ENCODE measurements at regions not wholly inside any gene's neighbourhood (a gene's known extent, or its start where the extent isn't known, plus 50 kb on each side); places are given as distances from the start of the nearest gene placed in this dataset.

GRCh38 chr11:26017903-26018302, 314.0 kb upstream of the ANO3 start:
- no peak overlapping the region for H3K27ac Mint-ChIP-seq
- H3K4me1 Mint-ChIP-seq (ENCODE audit: low read depth) = no peaks in the 10 kb centered on the region
- no peaks in the 10 kb centered on the region for H3K27me3 Mint-ChIP-seq (ENCODE audit: low read depth)
- no peak overlapping the region for H3K4me3 Mint-ChIP-seq
- H3K9me3 Mint-ChIP-seq = peaks cover 3% of the 10 kb centered on the region
- H3K36me3 Mint-ChIP-seq (ENCODE audit: low read depth) = no peaks in the 10 kb centered on the region

- no peaks in the 10 kb centered on the region for H3K27me3 Mint-ChIP-seq (ENCODE audit: low read depth)
- H3K4me1 Mint-ChIP-seq (ENCODE audit: low read depth) = no peaks in the 10 kb centered on the region
- H3K4me3 Mint-ChIP-seq = no peak overlapping the region
- no peaks in the 10 kb centered on the region for H3K36me3 Mint-ChIP-seq (ENCODE audit: low read depth)
- no peak overlapping the region for H3K27ac Mint-ChIP-seq
- peaks cover 3% of the 10 kb centered on the region for H3K9me3 Mint-ChIP-seq
Measured at GRCh38 chr11:26018336-26018735, 313.6 kb upstream of the ANO3 start.

- Mint-ChIP-seq H3K4me3 (no peak overlapping the region), H3K9me3 (peaks cover 3% of the 10 kb centered on the region), H3K36me3 (ENCODE audit: low read depth) (no peaks in the 10 kb centered on the region), H3K4me1 (ENCODE audit: low read depth) (no peaks in the 10 kb centered on the region), H3K27me3 (ENCODE audit: low read depth) (no peaks in the 10 kb centered on the region), H3K27ac (no peak overlapping the region)
Measured at GRCh38 chr11:26019386-26019785, 312.5 kb upstream of the ANO3 start.

GRCh38 chr11:26021017-26021416, 310.9 kb upstream of the ANO3 start:
- Mint-ChIP-seq H3K4me1 (ENCODE audit: low read depth) (no peaks in the 10 kb centered on the region), H3K27me3 (ENCODE audit: low read depth) (no peaks in the 10 kb centered on the region), H3K9me3 (peaks cover 3% of the 10 kb centered on the region), H3K4me3 (no peak overlapping the region), H3K27ac (no peak overlapping the region), H3K36me3 (ENCODE audit: low read depth) (no peaks in the 10 kb centered on the region)

GRCh38 chr11:26023057-26023456, 308.9 kb upstream of the ANO3 start:
- peaks cover 3% of the 10 kb centered on the region for H3K9me3 Mint-ChIP-seq
- H3K36me3 Mint-ChIP-seq (ENCODE audit: low read depth) = no peaks in the 10 kb centered on the region
- no peak overlapping the region for H3K4me3 Mint-ChIP-seq
- H3K27ac Mint-ChIP-seq = no peak overlapping the region
- H3K4me1 Mint-ChIP-seq (ENCODE audit: low read depth) = no peaks in the 10 kb centered on the region
- H3K27me3 Mint-ChIP-seq (ENCODE audit: low read depth) = no peaks in the 10 kb centered on the region

GRCh38 chr11:26025676-26026075, 306.3 kb upstream of the ANO3 start:
- Mint-ChIP-seq H3K27me3 (ENCODE audit: low read depth) (no peaks in the 10 kb centered on the region), H3K36me3 (ENCODE audit: low read depth) (no peaks in the 10 kb centered on the region), H3K4me3 (no peak overlapping the region), H3K9me3 (no peaks in the 10 kb centered on the region), H3K27ac (no peak overlapping the region), H3K4me1 (ENCODE audit: low read depth) (no peaks in the 10 kb centered on the region)

- Mint-ChIP-seq H3K4me3 (no peak overlapping the region), H3K27me3 (ENCODE audit: low read depth) (no peaks in the 10 kb centered on the region), H3K4me1 (ENCODE audit: low read depth) (no peaks in the 10 kb centered on the region), H3K36me3 (ENCODE audit: low read depth) (no peaks in the 10 kb centered on the region), H3K9me3 (no peaks in the 10 kb centered on the region), H3K27ac (no peak overlapping the region)
Measured at GRCh38 chr11:26026078-26026477, 305.9 kb upstream of the ANO3 start.

- Mint-ChIP-seq H3K9me3 (no peaks in the 10 kb centered on the region), H3K27ac (no peak overlapping the region), H3K36me3 (ENCODE audit: low read depth) (no peaks in the 10 kb centered on the region), H3K4me1 (ENCODE audit: low read depth) (no peaks in the 10 kb centered on the region), H3K4me3 (no peak overlapping the region), H3K27me3 (ENCODE audit: low read depth) (no peaks in the 10 kb centered on the region)
Measured at GRCh38 chr11:26027887-26028286, 304.0 kb upstream of the ANO3 start.

GRCh38 chr11:26028393-26028911, 303.5 kb upstream of the ANO3 start:
- Mint-ChIP-seq H3K4me1 (ENCODE audit: low read depth) (no peaks in the 10 kb centered on the region), H3K36me3 (ENCODE audit: low read depth) (no peaks in the 10 kb centered on the region)

GRCh38 chr11:26030399-26030798, 301.5 kb upstream of the ANO3 start:
- H3K4me1 Mint-ChIP-seq (ENCODE audit: low read depth) = no peaks in the 10 kb centered on the region
- H3K9me3 Mint-ChIP-seq = peaks cover 5% of the 10 kb centered on the region
- H3K27me3 Mint-ChIP-seq (ENCODE audit: low read depth) = no peaks in the 10 kb centered on the region
- no peak overlapping the region for H3K27ac Mint-ChIP-seq
- H3K36me3 Mint-ChIP-seq (ENCODE audit: low read depth) = no peaks in the 10 kb centered on the region
- no peak overlapping the region for H3K4me3 Mint-ChIP-seq

More at GRCh38 chr11:26028393-26028911, 303.5 kb upstream of the ANO3 start:
- H3K9me3 Mint-ChIP-seq = no peaks in the 10 kb centered on the region
- no peaks in the 10 kb centered on the region for H3K27me3 Mint-ChIP-seq (ENCODE audit: low read depth)
- no peak overlapping the region for H3K4me3 Mint-ChIP-seq
- H3K27ac Mint-ChIP-seq = no peak overlapping the region

GRCh38 chr11:26032241-26032640, 299.7 kb upstream of the ANO3 start:
- H3K9me3 Mint-ChIP-seq = peaks cover 5% of the 10 kb centered on the region
- H3K4me3 Mint-ChIP-seq = no peak overlapping the region
- H3K27ac Mint-ChIP-seq = no peak overlapping the region
- H3K27me3 Mint-ChIP-seq (ENCODE audit: low read depth) = no peaks in the 10 kb centered on the region
- no peaks in the 10 kb centered on the region for H3K4me1 Mint-ChIP-seq (ENCODE audit: low read depth)
- H3K36me3 Mint-ChIP-seq (ENCODE audit: low read depth) = no peaks in the 10 kb centered on the region

GRCh38 chr11:26035696-26036095, 296.2 kb upstream of the ANO3 start:
- Mint-ChIP-seq H3K36me3 (ENCODE audit: low read depth) (no peaks in the 10 kb centered on the region), H3K9me3 (peaks cover 5% of the 10 kb centered on the region), H3K27ac (no peak overlapping the region), H3K27me3 (ENCODE audit: low read depth) (no peaks in the 10 kb centered on the region), H3K4me1 (ENCODE audit: low read depth) (no peaks in the 10 kb centered on the region), H3K4me3 (no peak overlapping the region)

- no peaks in the 10 kb centered on the region for H3K4me1 Mint-ChIP-seq (ENCODE audit: low read depth)
- no peak overlapping the region for H3K27ac Mint-ChIP-seq
- no peaks in the 10 kb centered on the region for H3K36me3 Mint-ChIP-seq (ENCODE audit: low read depth)
- peaks cover 5% of the 10 kb centered on the region for H3K9me3 Mint-ChIP-seq
- H3K4me3 Mint-ChIP-seq = no peak overlapping the region
- no peaks in the 10 kb centered on the region for H3K27me3 Mint-ChIP-seq (ENCODE audit: low read depth)
Measured at GRCh38 chr11:26037716-26038115, 294.2 kb upstream of the ANO3 start.

- H3K36me3 Mint-ChIP-seq (ENCODE audit: low read depth) = no peaks in the 10 kb centered on the region
- no peak overlapping the region for H3K27ac Mint-ChIP-seq
- H3K4me1 Mint-ChIP-seq (ENCODE audit: low read depth) = no peaks in the 10 kb centered on the region
- H3K4me3 Mint-ChIP-seq = no peak overlapping the region
- H3K27me3 Mint-ChIP-seq (ENCODE audit: low read depth) = no peaks in the 10 kb centered on the region
- H3K9me3 Mint-ChIP-seq = no peaks in the 10 kb centered on the region
Measured at GRCh38 chr11:26040339-26040738, 291.6 kb upstream of the ANO3 start.

GRCh38 chr11:26042113-26042512, 289.8 kb upstream of the ANO3 start:
- H3K27ac Mint-ChIP-seq = no peak overlapping the region
- no peaks in the 10 kb centered on the region for H3K36me3 Mint-ChIP-seq (ENCODE audit: low read depth)
- no peaks in the 10 kb centered on the region for H3K4me1 Mint-ChIP-seq (ENCODE audit: low read depth)
- H3K4me3 Mint-ChIP-seq = no peak overlapping the region
- H3K27me3 Mint-ChIP-seq (ENCODE audit: low read depth) = no peaks in the 10 kb centered on the region
- no peaks in the 10 kb centered on the region for H3K9me3 Mint-ChIP-seq

GRCh38 chr11:26043665-26044064, 288.3 kb upstream of the ANO3 start:
- no peak overlapping the region for H3K27ac Mint-ChIP-seq
- no peak overlapping the region for H3K4me3 Mint-ChIP-seq
- H3K36me3 Mint-ChIP-seq (ENCODE audit: low read depth) = no peaks in the 10 kb centered on the region
- peaks cover 5% of the 10 kb centered on the region for H3K9me3 Mint-ChIP-seq
- H3K4me1 Mint-ChIP-seq (ENCODE audit: low read depth) = no peaks in the 10 kb centered on the region
- H3K27me3 Mint-ChIP-seq (ENCODE audit: low read depth) = no peaks in the 10 kb centered on the region
